ENCODE measurements at regions not wholly inside any gene's neighbourhood (a gene's known extent, or its start where the extent isn't known, plus 50 kb on each side); places are given as distances from the start of the nearest gene placed in this dataset.
"Not testable (repeated sequence)": the region's sequence is repeated elsewhere in the genome, so short reads cannot be mapped to it uniquely, and the experiment has no call there.

- no peak for DNase-seq
Measured at GRCh38 chr4:179163147-179163546, 1720.9 kb upstream of the AGA start.

- no peak for DNase-seq
Measured at GRCh38 chr4:179164267-179164999, 1722.2 kb upstream of the AGA start.

- no peak for DNase-seq
Measured at GRCh38 chr4:179165000-179165738, 1722.9 kb upstream of the AGA start.

- DNase-seq: no peak
Measured at GRCh38 chr4:179165862-179166261, 1723.6 kb upstream of the AGA start.

GRCh38 chr4:179170308-179170707, 1728.1 kb upstream of the AGA start:
- DNase-seq: not testable (repeated sequence)

- DNase-seq: no peak
Measured at GRCh38 chr4:179182741-179183140, 1740.5 kb upstream of the AGA start.

GRCh38 chr4:179195887-179196286, 1753.7 kb upstream of the AGA start:
- no peak for DNase-seq

GRCh38 chr4:179196511-179196910, 1754.3 kb upstream of the AGA start:
- peak; percentile 5 for DNase-seq

GRCh38 chr4:179200681-179201080, 1758.4 kb upstream of the AGA start:
- no peak for DNase-seq

GRCh38 chr4:179225594-179225993, 1783.4 kb upstream of the AGA start:
- no peak for DNase-seq

GRCh38 chr4:179248821-179249220, 1806.6 kb upstream of the AGA start:
- no peak for DNase-seq

GRCh38 chr4:179268791-179269190, 1826.6 kb upstream of the AGA start:
- DNase-seq: no peak

GRCh38 chr4:179272282-179272681, 1830.0 kb upstream of the AGA start:
- no peak for DNase-seq

GRCh38 chr4:179278647-179279046, 1836.4 kb upstream of the AGA start:
- no peak for DNase-seq

- no peak for DNase-seq
Measured at GRCh38 chr4:179285696-179286095, 1843.5 kb upstream of the AGA start.

- DNase-seq: no peak
Measured at GRCh38 chr4:179291657-179292056, 1849.4 kb upstream of the AGA start.

GRCh38 chr4:179292468-179292867, 1850.2 kb upstream of the AGA start:
- no peak for DNase-seq

GRCh38 chr4:179307297-179308136, 1865.3 kb upstream of the AGA start:
- peak; percentile 21 for DNase-seq

- no peak for DNase-seq
Measured at GRCh38 chr4:179313823-179314222, 1871.6 kb upstream of the AGA start.

- no peak for DNase-seq
Measured at GRCh38 chr4:179325181-179325580, 1882.9 kb upstream of the AGA start.

- no peak for DNase-seq
Measured at GRCh38 chr4:179328627-179329026, 1886.4 kb upstream of the AGA start.

GRCh38 chr4:179331362-179331761, 1889.1 kb upstream of the AGA start:
- no peak for DNase-seq

- DNase-seq: no peak
Measured at GRCh38 chr4:179344861-179345260, 1902.6 kb upstream of the AGA start.

- DNase-seq: no peak
Measured at GRCh38 chr4:179352221-179352620, 1910.0 kb upstream of the AGA start.

Data from fibroblast of skin of right quadriceps (primary cell).